ENCODE measurements at regions not wholly inside any gene's neighbourhood (a gene's known extent, or its start where the extent isn't known, plus 50 kb on each side); places are given as distances from the start of the nearest gene placed in this dataset.
A peak's percentile ranks its signal among the peaks of the same experiment; 100 is the strongest.

- DNase-seq (ENCODE audit: low spot score), result no peak
Measured at GRCh38 chr22:22075382-22076163, 93.0 kb upstream of the TOP3B start.

- DNase-seq (ENCODE audit: low spot score), result no peak
Measured at GRCh38 chr22:22074634-22075381, 92.2 kb upstream of the TOP3B start.

GRCh38 chr22:22073769-22074561 is 91.4 kb upstream of the TOP3B start:
- DNase-seq (ENCODE audit: low spot score), result no peak

GRCh38 chr22:22072169-22072836 is 89.7 kb upstream of the TOP3B start:
- no peak for DNase-seq (ENCODE audit: low spot score)

GRCh38 chr22:22071455-22071854 is 88.9 kb upstream of the TOP3B start:
- no peak for DNase-seq (ENCODE audit: low spot score)

- no peak for DNase-seq (ENCODE audit: low spot score)
Measured at GRCh38 chr22:22070371-22070824, 87.8 kb upstream of the TOP3B start.

- no peak for DNase-seq (ENCODE audit: low spot score)
Measured at GRCh38 chr22:22069450-22070370, 87.1 kb upstream of the TOP3B start.

GRCh38 chr22:22068657-22069056 is 86.1 kb upstream of the TOP3B start:
- no peak for DNase-seq (ENCODE audit: low spot score)

- DNase-seq (ENCODE audit: low spot score), result no peak
Measured at GRCh38 chr22:22068025-22068424, 85.4 kb upstream of the TOP3B start.

- DNase-seq (ENCODE audit: low spot score), result no peak
Measured at GRCh38 chr22:22067192-22067591, 84.6 kb upstream of the TOP3B start.

GRCh38 chr22:22064580-22064979 is 82.0 kb upstream of the TOP3B start:
- DNase-seq (ENCODE audit: low spot score), result no peak

GRCh38 chr22:22062306-22062793 is 79.8 kb upstream of the TOP3B start:
- no peak for DNase-seq (ENCODE audit: low spot score)

- peak; percentile 60 for DNase-seq (ENCODE audit: low spot score)
Measured at GRCh38 chr22:22061085-22062077, 78.8 kb upstream of the TOP3B start.

GRCh38 chr22:22060200-22061084 is 77.9 kb upstream of the TOP3B start:
- DNase-seq (ENCODE audit: low spot score), result peak; percentile 73

GRCh38 chr22:22059291-22060002 is 76.9 kb upstream of the TOP3B start:
- no peak for DNase-seq (ENCODE audit: low spot score)

- no peak for DNase-seq (ENCODE audit: low spot score)
Measured at GRCh38 chr22:22058633-22059290, 76.2 kb upstream of the TOP3B start.
